IPS DF 6.9 (cell line): ENCODE measurements at regions not wholly inside any gene's neighbourhood (a gene's known extent, or its start where the extent isn't known, plus 50 kb on each side); places are given as distances from the start of the nearest gene placed in this dataset.

Experiments used
- DNase-seq: peaks from one replicate; pipeline ENCODE4 v3.0.0-alpha.2; 2013; ENCODE audit warnings: low read depth, low spot score
- H3K27ac ChIP-seq: one replicate; pipeline ENCODE4 v1.5.1; 2013; ENCODE audit warnings: low read length, control low read depth
- H3K27me3 ChIP-seq: 2 replicates; pipeline ENCODE4 v1.6.1; 2013; ENCODE audit warnings: mild to moderate bottlenecking, low read length; ENCODE audit not compliant: control insufficient read depth, insufficient read depth
- H3K36me3 ChIP-seq: 2 replicates; pipeline ENCODE4 v1.6.1; 2013; ENCODE audit warnings: low read length; ENCODE audit not compliant: control insufficient read depth, insufficient read depth
- H3K4me1 ChIP-seq: 2 replicates; pipeline ENCODE4 v1.6.1; 2013; ENCODE audit warnings: low read length; ENCODE audit not compliant: control insufficient read depth, insufficient read depth
- H3K4me3 ChIP-seq: 2 replicates; pipeline ENCODE4 v1.5.1; 2013; ENCODE audit warnings: mild to moderate bottlenecking, low read length
- H3K9me3 ChIP-seq: 2 replicates; pipeline ENCODE4 v1.6.1; 2013; ENCODE audit warnings: low read length, inconsistent platforms; ENCODE audit not compliant: control insufficient read depth, insufficient read depth
- WGBS: extraction: QIAGEN DNeasy Blood & Tissue Kit; methylation state at CpG from one replicate; pipeline ENCODE4 v1.1.7; 2013; ENCODE audit warnings: mixed read lengths, missing lambda C conversion rate; ENCODE audit not compliant: insufficient read length, insufficient coverage; 5-methylcytosine and 5-hydroxymethylcytosine counted together

- Histone ChIP-seq H3K36me3 (no peaks in the 10 kb centered on the region), H3K4me1 (no peaks in the 10 kb centered on the region), H3K4me3 (no peak overlapping the region), H3K27me3 (no peaks in the 10 kb centered on the region), H3K9me3 (no peaks in the 10 kb centered on the region), H3K27ac (no peak overlapping the region)
- no CpG with 5 or more reads among the region's 3 CpGs for WGBS
- no peak for DNase-seq
These were observed 271.6 kb upstream of the TRPM3 start for GRCh38 chr9:71393005-71393404.

GRCh38 chr9:71384343-71384742 is 262.9 kb upstream of the TRPM3 start:
- no peak overlapping the region for H3K4me3 ChIP-seq
- H3K27me3 ChIP-seq = no peaks in the 10 kb centered on the region
- H3K9me3 ChIP-seq = no peaks in the 10 kb centered on the region
- H3K36me3 ChIP-seq = no peaks in the 10 kb centered on the region
- WGBS = no CpG with 5 or more reads among the region's 4 CpGs
- H3K4me1 ChIP-seq = no peaks in the 10 kb centered on the region
- H3K27ac ChIP-seq = no peak overlapping the region
- no peak for DNase-seq

DNA sequence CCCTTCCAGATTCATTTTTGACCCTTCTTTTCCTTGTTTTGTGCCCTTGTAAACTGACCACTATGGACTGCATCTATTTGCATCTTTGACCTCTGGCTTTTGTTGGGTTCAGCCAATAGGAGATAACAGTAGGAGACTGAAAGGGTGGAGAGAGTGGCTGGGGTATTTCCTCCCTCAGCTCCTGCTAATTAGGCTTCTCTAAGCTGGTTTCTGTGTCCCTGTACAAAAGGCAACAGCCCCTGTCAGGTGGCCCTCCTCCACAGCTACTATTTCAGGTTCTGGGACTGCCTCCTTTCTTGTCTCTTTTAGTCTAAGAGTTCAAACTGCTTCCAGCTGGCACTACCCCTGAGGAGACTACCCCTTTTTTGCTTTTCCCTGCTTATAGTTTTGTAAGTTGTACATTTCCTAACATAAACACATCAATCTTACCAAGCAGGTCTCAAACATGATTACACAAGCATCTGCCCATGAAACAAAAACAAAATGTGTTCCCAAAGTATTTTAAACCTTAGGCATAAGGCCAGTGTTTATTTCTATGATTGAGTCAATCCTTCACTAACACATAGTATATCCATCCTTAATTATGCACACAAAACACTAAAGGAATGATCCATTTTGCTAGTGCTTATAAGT is 262.0 kb upstream of the TRPM3 start:
- DNase-seq = no peak
- Histone ChIP-seq H3K4me3 (no peak overlapping the region), H3K36me3 (no peaks in the 10 kb centered on the region), H3K27me3 (no peaks in the 10 kb centered on the region), H3K27ac (no peak overlapping the region), H3K9me3 (no peaks in the 10 kb centered on the region), H3K4me1 (no peaks in the 10 kb centered on the region)

DNA sequence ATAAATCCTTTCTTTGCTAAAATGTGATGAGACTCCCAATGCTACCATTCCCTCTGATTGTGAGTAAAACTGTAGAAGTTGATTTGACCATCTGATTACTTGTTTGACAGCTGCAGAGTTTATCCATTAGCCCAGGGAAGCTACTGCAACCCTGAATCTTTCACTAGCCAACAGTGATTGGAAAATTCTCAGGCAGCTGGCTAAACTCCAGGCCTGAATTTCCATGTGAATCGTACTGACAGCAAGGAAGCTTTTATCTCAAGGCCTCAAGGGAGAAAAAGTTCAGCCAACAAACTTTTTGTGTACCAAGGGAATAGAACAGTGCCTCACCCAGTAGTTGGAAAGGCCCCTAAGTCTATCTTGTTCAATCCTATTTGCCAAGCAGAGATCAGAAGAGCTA is 246.7 kb upstream of the TRPM3 start:
- WGBS = no CpG with 5 or more reads among the region's 1 CpG
- Histone ChIP-seq H3K27ac (no peak overlapping the region), H3K9me3 (no peaks in the 10 kb centered on the region), H3K36me3 (no peaks in the 10 kb centered on the region), H3K4me3 (no peak overlapping the region), H3K27me3 (no peaks in the 10 kb centered on the region), H3K4me1 (peaks cover 1% of the 10 kb centered on the region; the same call in 1 of the 2 replicates)
- DNase-seq = no peak

- no peaks in the 10 kb centered on the region for H3K27me3 ChIP-seq
- no peak for DNase-seq
- peaks cover 3% of the 10 kb centered on the region; the same call in 1 of the 2 replicates for H3K4me1 ChIP-seq
- no CpG with 5 or more reads among the region's 2 CpGs for WGBS
- H3K36me3 ChIP-seq = no peaks in the 10 kb centered on the region
- H3K9me3 ChIP-seq = no peaks in the 10 kb centered on the region
- no peak overlapping the region for H3K27ac ChIP-seq
- no peak overlapping the region for H3K4me3 ChIP-seq
These were observed 242.9 kb upstream of the TRPM3 start for GRCh38 chr9:71364186-71364955.

- DNase-seq = no peak
- H3K4me3 ChIP-seq = no peak overlapping the region
- no peaks in the 10 kb centered on the region for H3K9me3 ChIP-seq
- H3K36me3 ChIP-seq = no peaks in the 10 kb centered on the region
- WGBS = no CpG with 5 or more reads among the region's 4 CpGs
- H3K27ac ChIP-seq = no peak overlapping the region
- peaks cover 3% of the 10 kb centered on the region; the same call in 1 of the 2 replicates for H3K4me1 ChIP-seq
- H3K27me3 ChIP-seq = no peaks in the 10 kb centered on the region
These were observed 242.0 kb upstream of the TRPM3 start for GRCh38 chr9:71363286-71363961.

GRCh38 chr9:71361357-71361756 is 239.9 kb upstream of the TRPM3 start:
- Histone ChIP-seq H3K4me1 (peaks cover 6% of the 10 kb centered on the region; the same call in 1 of the 2 replicates), H3K36me3 (no peaks in the 10 kb centered on the region), H3K27ac (no peak overlapping the region), H3K9me3 (no peaks in the 10 kb centered on the region), H3K27me3 (no peaks in the 10 kb centered on the region), H3K4me3 (no peak overlapping the region)
- no CpG with 5 or more reads among the region's 2 CpGs for WGBS
- no peak for DNase-seq

DNA sequence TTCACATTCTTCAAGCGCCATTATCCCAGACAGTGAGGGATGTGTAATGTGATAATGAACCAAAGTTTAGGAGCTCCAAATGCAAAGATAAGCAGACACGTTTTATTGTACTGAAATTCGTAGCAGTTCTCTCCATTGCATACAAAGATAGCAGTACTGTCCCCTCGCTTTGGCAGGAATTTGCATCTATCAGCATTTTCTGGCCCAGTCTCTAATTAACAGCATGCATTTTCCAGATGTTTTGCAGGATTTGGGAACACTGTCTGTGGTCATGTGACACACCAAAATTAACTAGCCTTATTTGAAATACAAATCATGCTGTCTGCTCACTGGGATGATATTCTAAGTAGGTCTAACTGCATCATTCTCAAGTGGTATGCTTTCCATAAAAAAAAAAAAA is 235.9 kb upstream of the TRPM3 start:
- no peak for DNase-seq
- Histone ChIP-seq H3K27ac (no peak overlapping the region), H3K36me3 (no peaks in the 10 kb centered on the region), H3K9me3 (no peaks in the 10 kb centered on the region), H3K4me3 (no peak overlapping the region), H3K4me1 (peaks cover 4% of the 10 kb centered on the region; the same call in 1 of the 2 replicates), H3K27me3 (no peaks in the 10 kb centered on the region)
- no CpG with 5 or more reads among the region's 4 CpGs for WGBS

- no peaks in the 10 kb centered on the region for H3K27me3 ChIP-seq
- no peak for DNase-seq
- no CpG with 5 or more reads among the region's 4 CpGs for WGBS
- H3K4me1 ChIP-seq = peaks cover 2% of the 10 kb centered on the region; the same call in 1 of the 2 replicates
- H3K4me3 ChIP-seq = no peak overlapping the region
- no peak overlapping the region for H3K27ac ChIP-seq
- H3K9me3 ChIP-seq = no peaks in the 10 kb centered on the region
- H3K36me3 ChIP-seq = no peaks in the 10 kb centered on the region
These were observed 234.5 kb upstream of the TRPM3 start for GRCh38 chr9:71355884-71356283.

DNA sequence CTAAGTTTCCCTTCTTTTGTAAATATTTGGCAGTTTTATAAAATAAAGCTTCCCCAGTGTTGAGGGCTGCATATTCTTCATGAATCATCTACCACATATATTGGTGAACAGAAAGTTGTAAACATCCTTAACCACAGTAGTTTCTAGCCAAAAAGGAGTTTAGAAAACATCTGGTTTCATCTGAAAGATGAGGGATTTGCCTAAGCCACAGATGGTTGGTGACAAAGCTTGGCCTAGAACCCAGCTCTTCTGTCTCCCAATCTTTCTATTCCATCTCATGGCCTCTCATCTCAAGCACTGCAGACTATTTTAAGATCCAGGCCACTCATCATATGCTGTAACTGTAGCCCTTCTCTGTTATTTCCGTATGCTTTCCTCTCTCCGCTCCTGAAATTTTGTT is 232.3 kb upstream of the TRPM3 start:
- H3K4me1 ChIP-seq = peaks cover 2% of the 10 kb centered on the region; the same call in 1 of the 2 replicates
- WGBS = no CpG with 5 or more reads among the region's 2 CpGs
- no peak overlapping the region for H3K27ac ChIP-seq
- no peaks in the 10 kb centered on the region for H3K36me3 ChIP-seq
- no peaks in the 10 kb centered on the region for H3K27me3 ChIP-seq
- DNase-seq = no peak
- H3K9me3 ChIP-seq = no peaks in the 10 kb centered on the region
- H3K4me3 ChIP-seq = no peak overlapping the region
